GM06990 (cell line): ENCODE measurements at regions not wholly inside any gene's neighbourhood (a gene's known extent, or its start where the extent isn't known, plus 50 kb on each side); places are given as distances from the start of the nearest gene placed in this dataset.

Source experiments
- DNase-seq: peaks from one replicate; pipeline ENCODE4 v3.0.0-alpha.2; 2011; ENCODE audit not compliant: insufficient read length; ENCODE audit errors: extremely low read depth
- H3K27me3 ChIP-seq: replicated peaks from 2 replicates; pipeline ENCODE4 v1.6.0; 2011; ENCODE audit warnings: low read length; ENCODE audit not compliant: control insufficient read depth, insufficient read depth
- H3K36me3 ChIP-seq: 2 replicates; pipeline ENCODE4 v1.5.1; 2011; ENCODE audit warnings: low read length; ENCODE audit not compliant: control insufficient read depth, insufficient read depth
- H3K4me3 ChIP-seq: replicated peaks from 2 replicates; pipeline ENCODE4 v1.5.1; 2011; ENCODE audit warnings: low read depth, mild to moderate bottlenecking, control low read depth, low read length
- TF ChIP-seq, protein P1 (sequence below): IDR thresholded peaks from 2 replicates; pipeline ENCODE4 v1.5.1; 2011; ENCODE audit warnings: low read length, control low read depth, mild to moderate bottlenecking, inconsistent platforms; ENCODE audit not compliant: insufficient read depth, poor library complexity, severe bottlenecking

GRCh38 chr2:180751306-180751920 lies 229.0 kb upstream of the UBE2E3 start:
- Histone ChIP-seq H3K4me3 (no peak overlapping the region), H3K36me3 (no peaks in the 10 kb centered on the region), H3K27me3 (no peaks in the 10 kb centered on the region; the same call in 1 of the 2 replicates)
- TF ChIP-seq, protein P1, sequence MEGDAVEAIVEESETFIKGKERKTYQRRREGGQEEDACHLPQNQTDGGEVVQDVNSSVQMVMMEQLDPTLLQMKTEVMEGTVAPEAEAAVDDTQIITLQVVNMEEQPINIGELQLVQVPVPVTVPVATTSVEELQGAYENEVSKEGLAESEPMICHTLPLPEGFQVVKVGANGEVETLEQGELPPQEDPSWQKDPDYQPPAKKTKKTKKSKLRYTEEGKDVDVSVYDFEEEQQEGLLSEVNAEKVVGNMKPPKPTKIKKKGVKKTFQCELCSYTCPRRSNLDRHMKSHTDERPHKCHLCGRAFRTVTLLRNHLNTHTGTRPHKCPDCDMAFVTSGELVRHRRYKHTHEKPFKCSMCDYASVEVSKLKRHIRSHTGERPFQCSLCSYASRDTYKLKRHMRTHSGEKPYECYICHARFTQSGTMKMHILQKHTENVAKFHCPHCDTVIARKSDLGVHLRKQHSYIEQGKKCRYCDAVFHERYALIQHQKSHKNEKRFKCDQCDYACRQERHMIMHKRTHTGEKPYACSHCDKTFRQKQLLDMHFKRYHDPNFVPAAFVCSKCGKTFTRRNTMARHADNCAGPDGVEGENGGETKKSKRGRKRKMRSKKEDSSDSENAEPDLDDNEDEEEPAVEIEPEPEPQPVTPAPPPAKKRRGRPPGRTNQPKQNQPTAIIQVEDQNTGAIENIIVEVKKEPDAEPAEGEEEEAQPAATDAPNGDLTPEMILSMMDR = no peak
- no peak for DNase-seq

DNA sequence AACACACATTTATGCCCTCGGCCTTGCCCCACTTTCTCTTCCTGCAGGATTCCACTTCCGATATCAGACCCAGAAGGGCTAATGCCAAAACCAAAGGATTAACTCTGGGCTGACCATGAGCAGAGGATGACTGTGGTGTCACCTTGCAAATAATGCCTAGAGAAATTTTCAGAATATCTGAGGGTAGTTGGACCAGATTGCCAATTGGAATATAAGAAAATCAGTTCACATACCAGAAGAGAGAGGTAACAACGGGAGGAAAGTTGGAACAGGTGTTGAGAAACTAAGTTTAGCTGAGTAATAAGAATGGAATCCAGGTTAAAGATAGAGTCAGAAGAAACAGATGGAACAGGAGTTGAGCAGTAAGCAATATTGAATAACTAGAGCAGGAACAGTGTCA lies 232.7 kb upstream of the UBE2E3 start:
- H3K36me3 ChIP-seq = no peaks in the 10 kb centered on the region
- H3K27me3 ChIP-seq = no peaks in the 10 kb centered on the region; the same call in 1 of the 2 replicates
- H3K4me3 ChIP-seq = no peak overlapping the region
- no peak for DNase-seq
- TF ChIP-seq, protein P1 = no peak

DNA sequence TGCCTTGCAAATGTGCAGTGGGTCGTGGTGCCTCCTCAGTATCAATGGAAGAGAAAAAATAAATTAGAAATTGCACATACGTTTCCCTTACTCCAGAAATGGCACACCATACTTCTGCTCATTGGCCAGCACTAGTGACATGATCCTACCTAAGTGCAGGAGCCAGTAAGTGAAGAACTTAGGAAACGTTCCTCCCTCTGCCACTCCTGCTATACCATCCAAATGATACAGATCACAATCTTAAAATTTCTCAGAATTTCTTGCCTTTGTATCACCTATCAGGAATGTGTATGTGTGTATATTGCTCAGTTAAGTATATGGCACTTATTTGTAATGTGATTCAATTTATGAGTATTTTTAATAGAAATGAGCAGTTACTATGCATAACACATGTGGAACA lies 237.0 kb upstream of the UBE2E3 start:
- no peak for DNase-seq
- Histone ChIP-seq H3K4me3 (no peak overlapping the region), H3K36me3 (no peaks in the 10 kb centered on the region), H3K27me3 (no peaks in the 10 kb centered on the region)
- TF ChIP-seq, protein P1 = no peak

DNA sequence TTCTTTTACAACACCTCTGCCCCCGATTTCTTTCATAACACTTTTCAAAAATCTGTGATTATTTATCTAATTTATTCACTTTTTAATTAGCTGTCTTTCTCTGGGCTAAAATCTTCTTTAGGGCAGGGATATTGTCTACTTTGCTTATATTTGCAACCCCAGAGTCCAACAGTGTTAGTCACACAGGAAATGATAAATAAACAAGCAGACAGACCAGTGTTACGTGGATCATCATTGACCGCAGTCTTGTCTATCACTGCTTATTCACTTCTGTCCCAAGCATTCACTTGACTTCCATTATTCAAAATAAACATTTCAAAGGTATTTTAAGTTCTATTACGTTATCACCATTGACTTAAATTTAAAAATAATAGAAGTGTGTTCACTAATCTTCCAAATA lies 237.6 kb upstream of the UBE2E3 start:
- TF ChIP-seq, protein P1 = no peak
- no peak for DNase-seq
- no peaks in the 10 kb centered on the region for H3K27me3 ChIP-seq
- no peak overlapping the region for H3K4me3 ChIP-seq
- no peaks in the 10 kb centered on the region for H3K36me3 ChIP-seq

DNA sequence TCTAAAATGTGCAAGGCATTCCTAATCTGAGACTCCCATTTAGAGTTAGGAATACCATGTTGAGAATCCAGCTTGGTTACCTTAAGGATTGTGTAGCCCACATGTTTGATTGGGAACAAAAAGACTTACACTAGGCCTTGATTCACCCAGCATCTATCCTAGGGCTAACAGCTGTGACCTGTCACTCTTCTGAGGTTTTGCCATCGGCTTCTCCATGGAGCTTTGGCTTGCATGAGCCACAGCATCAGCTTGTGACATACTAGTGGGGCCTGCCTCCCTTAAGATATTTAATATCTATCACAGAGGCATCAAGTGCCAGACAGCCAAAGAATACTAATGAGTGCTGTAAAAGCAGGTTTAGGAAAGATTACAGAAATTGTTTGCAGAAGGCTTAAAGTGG lies 241.3 kb upstream of the UBE2E3 start:
- Histone ChIP-seq H3K36me3 (no peaks in the 10 kb centered on the region), H3K4me3 (no peak overlapping the region), H3K27me3 (no peaks in the 10 kb centered on the region)
- TF ChIP-seq, protein P1 = no peak
- no peak for DNase-seq

DNA sequence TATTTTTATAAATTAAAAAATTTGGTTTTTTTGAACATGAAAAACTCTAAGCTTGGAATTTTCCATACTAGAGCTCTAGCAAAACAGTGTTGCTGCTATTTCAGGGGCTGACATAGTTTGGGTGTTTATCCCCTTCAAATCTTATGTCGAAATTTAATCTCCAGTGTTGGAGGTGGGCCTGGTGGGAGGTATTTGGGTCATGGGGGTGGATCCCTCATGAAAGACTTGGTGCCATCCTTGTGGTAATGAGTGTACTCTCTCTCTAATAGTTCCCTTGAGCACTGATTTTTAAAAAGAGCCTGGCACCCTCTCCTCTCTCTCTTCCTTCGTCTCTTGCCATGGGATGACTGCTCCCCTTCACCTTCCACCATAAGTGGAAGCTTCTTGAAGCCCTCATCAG lies 244.6 kb upstream of the UBE2E3 start:
- H3K36me3 ChIP-seq = no peaks in the 10 kb centered on the region
- no peaks in the 10 kb centered on the region for H3K27me3 ChIP-seq

More for the DNA sequence above, 244.6 kb upstream of the UBE2E3 start:
- no peak for DNase-seq
- TF ChIP-seq, protein P1 = no peak
- no peak overlapping the region for H3K4me3 ChIP-seq
